ENCODE measurements at regions not wholly inside any gene's neighbourhood (a gene's known extent, or its start where the extent isn't known, plus 50 kb on each side); places are given as distances from the start of the nearest gene placed in this dataset.

DNA sequence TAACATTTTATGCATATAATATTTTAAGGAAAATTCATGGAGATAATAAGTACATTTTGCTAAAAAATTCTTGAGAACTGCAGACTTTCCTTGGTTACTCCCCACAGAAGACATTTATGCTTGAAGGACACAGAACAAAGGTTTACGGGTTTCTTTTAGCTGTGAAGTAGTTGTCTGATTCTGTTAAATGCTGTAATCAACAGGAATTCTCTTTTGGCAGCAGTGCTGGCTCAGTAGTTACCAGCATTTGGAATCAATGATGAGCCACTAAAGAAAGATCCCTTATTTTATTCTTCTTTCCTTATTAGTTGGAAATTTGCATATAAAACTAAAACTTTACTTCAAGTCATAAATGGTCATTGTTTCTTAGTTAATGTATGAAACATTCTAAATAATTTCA, 199.3 kb upstream of the FAT4 start:
- TF ChIP-seq, protein P1, sequence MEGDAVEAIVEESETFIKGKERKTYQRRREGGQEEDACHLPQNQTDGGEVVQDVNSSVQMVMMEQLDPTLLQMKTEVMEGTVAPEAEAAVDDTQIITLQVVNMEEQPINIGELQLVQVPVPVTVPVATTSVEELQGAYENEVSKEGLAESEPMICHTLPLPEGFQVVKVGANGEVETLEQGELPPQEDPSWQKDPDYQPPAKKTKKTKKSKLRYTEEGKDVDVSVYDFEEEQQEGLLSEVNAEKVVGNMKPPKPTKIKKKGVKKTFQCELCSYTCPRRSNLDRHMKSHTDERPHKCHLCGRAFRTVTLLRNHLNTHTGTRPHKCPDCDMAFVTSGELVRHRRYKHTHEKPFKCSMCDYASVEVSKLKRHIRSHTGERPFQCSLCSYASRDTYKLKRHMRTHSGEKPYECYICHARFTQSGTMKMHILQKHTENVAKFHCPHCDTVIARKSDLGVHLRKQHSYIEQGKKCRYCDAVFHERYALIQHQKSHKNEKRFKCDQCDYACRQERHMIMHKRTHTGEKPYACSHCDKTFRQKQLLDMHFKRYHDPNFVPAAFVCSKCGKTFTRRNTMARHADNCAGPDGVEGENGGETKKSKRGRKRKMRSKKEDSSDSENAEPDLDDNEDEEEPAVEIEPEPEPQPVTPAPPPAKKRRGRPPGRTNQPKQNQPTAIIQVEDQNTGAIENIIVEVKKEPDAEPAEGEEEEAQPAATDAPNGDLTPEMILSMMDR (IDR thresholded peaks at IDR 0.05), result no peak
- no peaks in the 10 kb centered on the region for H3K9me3 Mint-ChIP-seq (ENCODE audit: low read depth)
- H3K4me3 Mint-ChIP-seq (ENCODE audit: unreplicated experiment), result no peak overlapping the region

DNA sequence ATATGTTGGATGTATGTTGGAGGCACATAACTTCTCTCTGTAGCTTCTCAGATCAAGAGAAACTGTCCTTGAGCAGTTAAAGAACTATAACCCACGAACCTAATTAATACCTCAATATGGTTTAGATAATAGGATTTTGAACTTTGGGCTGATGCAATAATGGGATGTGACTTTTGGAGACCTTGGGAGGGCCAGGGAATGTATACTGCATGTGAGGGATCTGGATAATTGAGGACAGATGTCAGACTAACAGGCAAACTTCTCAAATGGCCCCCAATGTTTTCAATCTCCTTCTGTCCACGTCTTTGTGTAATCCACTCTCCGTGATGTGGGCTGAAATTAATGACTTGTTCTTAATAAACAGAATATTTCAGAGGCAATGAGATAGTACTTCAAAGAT, 202.2 kb upstream of the FAT4 start:
- H3K27me3 Mint-ChIP-seq (ENCODE audit: low read depth), result no peaks in the 10 kb centered on the region
- H3K9me3 Mint-ChIP-seq (ENCODE audit: low read depth), result no peaks in the 10 kb centered on the region
- no peaks in the 10 kb centered on the region for H3K36me3 Mint-ChIP-seq (ENCODE audit: low read depth)
- H3K4me3 Mint-ChIP-seq (ENCODE audit: unreplicated experiment), result no peak overlapping the region
- H3K4me1 Mint-ChIP-seq (ENCODE audit: low read depth), result no peaks in the 10 kb centered on the region
- H3K27ac Mint-ChIP-seq (ENCODE audit: unreplicated experiment), result no peak overlapping the region
- TF ChIP-seq, protein P1 (IDR thresholded peaks at IDR 0.05), result no peak
- DNase-seq (ENCODE audit: low spot score), result no peak

More for the DNA sequence above, 199.3 kb upstream of the FAT4 start:
- Mint-ChIP-seq H3K36me3 (ENCODE audit: low read depth) (no peaks in the 10 kb centered on the region), H3K27me3 (ENCODE audit: low read depth) (no peaks in the 10 kb centered on the region), H3K27ac (ENCODE audit: unreplicated experiment) (no peak overlapping the region), H3K4me1 (ENCODE audit: low read depth) (no peaks in the 10 kb centered on the region)
- no peak for DNase-seq (ENCODE audit: low spot score)

DNA sequence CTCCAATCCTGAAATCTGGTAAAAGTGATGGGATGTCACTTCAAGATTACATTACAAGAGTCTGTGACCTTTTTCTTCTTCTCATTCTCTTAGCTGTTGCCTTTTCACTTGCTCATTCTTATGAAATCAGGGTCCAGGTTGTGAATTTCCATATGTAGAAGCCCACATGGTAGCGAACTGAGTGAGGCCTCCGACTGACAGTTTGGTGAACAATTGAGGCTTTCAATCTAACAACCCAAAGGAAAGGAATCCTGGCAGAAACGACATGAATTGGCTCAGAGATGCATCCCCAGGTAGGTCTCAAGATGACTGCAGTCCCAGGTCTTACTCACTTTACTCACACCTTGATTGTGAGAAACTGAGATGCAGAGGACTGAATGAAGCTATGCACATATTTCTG, 203.4 kb upstream of the FAT4 start:
- Mint-ChIP-seq H3K4me3 (ENCODE audit: unreplicated experiment) (no peak overlapping the region), H3K4me1 (ENCODE audit: low read depth) (no peaks in the 10 kb centered on the region), H3K36me3 (ENCODE audit: low read depth) (no peaks in the 10 kb centered on the region), H3K9me3 (ENCODE audit: low read depth) (no peaks in the 10 kb centered on the region), H3K27me3 (ENCODE audit: low read depth) (no peaks in the 10 kb centered on the region), H3K27ac (ENCODE audit: unreplicated experiment) (no peak overlapping the region)
- no peak for DNase-seq (ENCODE audit: low spot score)
- TF ChIP-seq, protein P1 (IDR thresholded peaks at IDR 0.05), result no peak

DNA sequence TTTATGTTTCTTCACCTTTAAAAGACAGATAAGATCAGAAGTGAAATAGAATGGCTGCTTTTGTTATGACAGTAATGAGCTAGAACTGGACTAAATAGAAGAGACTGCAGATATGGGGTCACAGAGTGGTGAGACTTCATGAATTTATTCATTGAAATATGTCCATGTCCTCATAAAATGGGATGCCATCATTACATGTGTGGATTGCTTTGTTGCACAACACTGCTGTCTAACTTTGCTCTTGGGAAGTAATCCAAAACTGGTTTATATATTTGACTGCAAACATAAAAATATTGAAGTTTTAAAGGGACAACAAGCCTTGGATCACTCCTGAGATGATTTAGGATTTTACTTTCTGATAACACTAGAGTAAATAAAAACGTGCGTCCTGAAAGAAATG, 209.2 kb upstream of the FAT4 start:
- DNase-seq (ENCODE audit: low spot score), result no peak
- H3K27ac Mint-ChIP-seq (ENCODE audit: unreplicated experiment), result no peak overlapping the region
- no peaks in the 10 kb centered on the region for H3K27me3 Mint-ChIP-seq (ENCODE audit: low read depth)
- H3K36me3 Mint-ChIP-seq (ENCODE audit: low read depth), result no peaks in the 10 kb centered on the region
- no peaks in the 10 kb centered on the region for H3K9me3 Mint-ChIP-seq (ENCODE audit: low read depth)
- peaks cover 16% of the 10 kb centered on the region for H3K4me1 Mint-ChIP-seq (ENCODE audit: low read depth)
- TF ChIP-seq, protein P1 (IDR thresholded peaks at IDR 0.05), result no peak
- no peak overlapping the region for H3K4me3 Mint-ChIP-seq (ENCODE audit: unreplicated experiment)

DNA sequence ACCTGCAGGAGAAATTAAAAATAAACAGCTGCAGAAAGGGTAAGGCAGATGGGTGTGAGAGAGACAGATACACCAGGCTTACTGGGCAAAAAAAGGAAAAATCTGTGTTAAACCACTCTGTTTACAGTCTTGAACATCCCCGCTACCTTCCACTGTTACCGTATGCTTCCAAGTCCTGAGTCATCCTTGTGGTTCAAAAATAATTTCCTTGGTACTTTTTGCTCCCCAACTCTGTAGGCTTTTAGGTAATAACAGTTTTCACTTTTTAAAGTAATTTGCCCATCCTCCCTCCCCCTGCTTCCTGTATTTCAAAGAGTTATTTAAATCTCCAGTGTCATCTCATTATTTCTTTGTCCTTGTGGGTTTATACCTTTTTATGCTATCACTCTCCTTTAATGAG, 210.1 kb upstream of the FAT4 start:
- TF ChIP-seq, protein P1 (IDR thresholded peaks at IDR 0.05), result no peak
- H3K27me3 Mint-ChIP-seq (ENCODE audit: low read depth), result no peaks in the 10 kb centered on the region
- peaks cover 16% of the 10 kb centered on the region for H3K4me1 Mint-ChIP-seq (ENCODE audit: low read depth)
- H3K4me3 Mint-ChIP-seq (ENCODE audit: unreplicated experiment), result no peak overlapping the region
- no peak overlapping the region for H3K27ac Mint-ChIP-seq (ENCODE audit: unreplicated experiment)
- no peak for DNase-seq (ENCODE audit: low spot score)
- H3K36me3 Mint-ChIP-seq (ENCODE audit: low read depth), result no peaks in the 10 kb centered on the region
- no peaks in the 10 kb centered on the region for H3K9me3 Mint-ChIP-seq (ENCODE audit: low read depth)
